Activated naive CD4-positive, alpha-beta T cell (primary cell): ENCODE measurements at regions not wholly inside any gene's neighbourhood (a gene's known extent, or its start where the extent isn't known, plus 50 kb on each side); places are given as distances from the start of the nearest gene placed in this dataset.

Experiments used
- DNase-seq, 4 experiments: peaks; one replicate each; lab custom pipeline; 2025; lab: John Stamatoyannopoulos, UW

GRCh38 chr9:118305331-118305730, 601.1 kb downstream of the TLR4 start:
- DNase-seq = no peak

GRCh38 chr9:118306801-118307200, 602.6 kb downstream of the TLR4 start:
- no peak for DNase-seq

GRCh38 chr9:118313965-118314364, 609.8 kb downstream of the TLR4 start:
- no peak for DNase-seq

GRCh38 chr9:118316831-118317343, 612.7 kb downstream of the TLR4 start:
- no peak for DNase-seq

- no peak for DNase-seq
Observed at GRCh38 chr9:118318770-118319431, 614.7 kb downstream of the TLR4 start.

- DNase-seq = no peak
Observed at GRCh38 chr9:118321788-118322187, 617.6 kb downstream of the TLR4 start.

GRCh38 chr9:118324706-118325105, 620.5 kb downstream of the TLR4 start:
- no peak for DNase-seq

GRCh38 chr9:118325757-118326156, 621.6 kb downstream of the TLR4 start:
- DNase-seq = no peak

- DNase-seq = no peak
Observed at GRCh38 chr9:118326326-118326725, 622.1 kb downstream of the TLR4 start.

- no peak for DNase-seq
Observed at GRCh38 chr9:118330191-118330986, 626.2 kb downstream of the TLR4 start.

GRCh38 chr9:118331622-118332045, 627.4 kb downstream of the TLR4 start:
- no peak for DNase-seq

- no peak for DNase-seq
Observed at GRCh38 chr9:118336250-118336942, 632.2 kb downstream of the TLR4 start.

- DNase-seq = no peak
Observed at GRCh38 chr9:118336943-118337330, 632.7 kb downstream of the TLR4 start.

GRCh38 chr9:118360036-118360435, 655.8 kb downstream of the TLR4 start:
- no peak for DNase-seq

GRCh38 chr9:118362123-118362522, 657.9 kb downstream of the TLR4 start:
- DNase-seq = no peak

- DNase-seq = no peak
Observed at GRCh38 chr9:118362596-118362995, 658.4 kb downstream of the TLR4 start.

GRCh38 chr9:118364266-118365106, 660.3 kb downstream of the TLR4 start:
- DNase-seq = no peak

- no peak for DNase-seq
Observed at GRCh38 chr9:118366228-118366627, 662.0 kb downstream of the TLR4 start.

- no peak for DNase-seq
Observed at GRCh38 chr9:118367383-118367782, 663.2 kb downstream of the TLR4 start.

GRCh38 chr9:118384531-118385100, 680.4 kb downstream of the TLR4 start:
- no peak for DNase-seq

- no peak for DNase-seq
Observed at GRCh38 chr9:118395415-118395814, 691.2 kb downstream of the TLR4 start.
